ENCODE measurements at regions not wholly inside any gene's neighbourhood (a gene's known extent, or its start where the extent isn't known, plus 50 kb on each side); places are given as distances from the start of the nearest gene placed in this dataset.
"Not testable (repeated sequence)": the region's sequence is repeated elsewhere in the genome, so short reads cannot be mapped to it uniquely, and the experiment has no call there.

DNA sequence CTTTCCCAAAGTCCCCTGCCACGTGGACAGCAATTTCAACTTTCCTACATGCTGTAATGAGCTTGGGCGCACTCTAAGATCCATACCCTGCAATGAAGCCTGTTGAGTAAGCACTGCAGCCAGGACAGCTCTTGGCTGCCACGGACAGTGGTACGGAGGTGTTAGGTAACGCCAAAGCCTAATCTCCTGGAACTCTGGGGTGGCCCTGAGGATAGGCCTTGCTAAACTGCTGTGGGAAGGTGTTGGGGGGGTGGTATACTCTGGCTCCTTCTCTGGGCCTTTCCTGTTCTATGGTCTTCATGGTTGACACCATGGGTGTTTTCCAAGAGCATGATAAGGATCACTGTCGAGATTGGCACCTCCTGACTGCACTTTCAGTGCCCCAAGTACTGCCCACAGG, 66.4 kb upstream of the PITX1 start:
- no peaks in the 10 kb centered on the region for H3K27me3 ChIP-seq (ENCODE audit: control insufficient read depth in 1 of 2, insufficient read depth in 2 of 2, low read length in 2 of 2)
- H3K27ac ChIP-seq (ENCODE audit: low read depth in 2 of 2, low read length in 1 of 2): peak overlapping the region; percentile 21 to 33
- H3K4me3 ChIP-seq (ENCODE audit: low read depth in 1 of 2, low read length in 2 of 2): no peak overlapping the region
- peaks cover 8 to 11% of the 10 kb centered on the region in 2 donors for H3K4me1 ChIP-seq (ENCODE audit: control insufficient read depth in 2 of 2, insufficient read depth in 2 of 2, low read length in 1 of 2)
- 71 to 84% methylated on average over 6 of the region's 6 CpGs for WGBS, 2 donors
- no peaks in the 10 kb centered on the region for H3K9me3 ChIP-seq (ENCODE audit: control insufficient read depth in 2 of 2, insufficient read depth in 1 of 2, low read depth in 1 of 2, low read length in 1 of 2)
- H3K36me3 ChIP-seq (ENCODE audit: control insufficient read depth in 2 of 2, insufficient read depth in 2 of 2, low read length in 1 of 2): peaks cover 0 to under 1% of the 10 kb centered on the region in 2 donors

DNA sequence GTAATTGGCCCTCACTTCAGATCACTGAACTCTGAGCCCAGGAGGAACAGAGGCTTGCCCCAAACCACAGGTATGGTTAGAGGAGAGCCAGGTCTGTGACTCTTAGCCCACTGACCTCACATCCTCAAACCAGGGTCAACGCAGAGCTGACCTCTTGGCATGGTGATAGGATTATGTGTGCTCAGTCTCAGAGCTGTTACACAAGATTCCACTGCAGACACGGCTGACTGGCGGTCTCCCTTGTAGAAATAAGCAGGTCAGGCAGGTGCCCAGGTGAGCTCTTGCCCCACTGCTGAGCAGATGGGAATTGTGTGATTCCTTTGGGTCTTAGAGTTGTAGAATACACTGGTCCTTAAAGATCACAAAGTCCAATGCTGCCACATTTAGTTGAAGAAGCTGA, 66.0 kb upstream of the PITX1 start:
- Histone ChIP-seq H3K36me3 (ENCODE audit: control insufficient read depth in 2 of 2, insufficient read depth in 2 of 2, low read length in 1 of 2) (no peaks in the 10 kb centered on the region), H3K27ac (ENCODE audit: low read depth in 2 of 2, low read length in 1 of 2) (peak overlapping the region; percentile 21 to 33), H3K27me3 (ENCODE audit: control insufficient read depth in 1 of 2, insufficient read depth in 2 of 2, low read length in 2 of 2) (no peaks in the 10 kb centered on the region), H3K9me3 (ENCODE audit: control insufficient read depth in 2 of 2, insufficient read depth in 1 of 2, low read depth in 1 of 2, low read length in 1 of 2) (no peaks in the 10 kb centered on the region), H3K4me3 (ENCODE audit: low read depth in 1 of 2, low read length in 2 of 2) (no peak overlapping the region), H3K4me1 (ENCODE audit: control insufficient read depth in 2 of 2, insufficient read depth in 2 of 2, low read length in 1 of 2) (peaks cover 8 to 14% of the 10 kb centered on the region in 2 donors)
- WGBS, 2 donors: 67 to 76% methylated on average over 3 of the region's 3 CpGs

DNA sequence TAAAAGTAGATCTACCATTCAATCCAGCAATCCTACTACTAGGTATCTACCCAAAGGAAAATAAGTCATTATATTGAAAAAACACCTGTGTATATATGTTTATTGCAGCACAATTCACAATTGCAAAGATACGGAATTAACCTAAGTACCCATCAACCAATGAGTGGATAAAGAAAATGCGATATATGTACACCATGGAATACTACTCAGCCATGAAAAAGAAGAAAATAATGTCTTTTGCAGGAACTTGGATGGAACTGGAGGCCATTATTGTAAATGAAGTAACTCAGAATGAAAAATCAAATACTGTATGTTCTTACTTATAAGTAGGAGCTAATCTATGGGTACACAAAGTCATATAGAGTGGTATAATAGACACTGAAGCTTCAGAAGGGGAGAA, 63.4 kb upstream of the PITX1 start:
- no peaks in the 10 kb centered on the region for H3K27me3 ChIP-seq (ENCODE audit: control insufficient read depth in 1 of 2, insufficient read depth in 2 of 2, low read length in 2 of 2)
- WGBS, 2 donors: 96 to 98% methylated on average over 2 of the region's 2 CpGs
- H3K36me3 ChIP-seq (ENCODE audit: control insufficient read depth in 2 of 2, insufficient read depth in 2 of 2, low read length in 1 of 2): no peaks in the 10 kb centered on the region
- peaks cover 8 to 22% of the 10 kb centered on the region in 2 donors for H3K4me1 ChIP-seq (ENCODE audit: control insufficient read depth in 2 of 2, insufficient read depth in 2 of 2, low read length in 1 of 2)
- H3K27ac ChIP-seq (ENCODE audit: low read depth in 2 of 2, low read length in 1 of 2): no peak overlapping the region
- H3K4me3 ChIP-seq (ENCODE audit: low read depth in 1 of 2, low read length in 2 of 2): no peak overlapping the region
- no peaks in the 10 kb centered on the region for H3K9me3 ChIP-seq (ENCODE audit: control insufficient read depth in 2 of 2, insufficient read depth in 1 of 2, low read depth in 1 of 2, low read length in 1 of 2)

DNA sequence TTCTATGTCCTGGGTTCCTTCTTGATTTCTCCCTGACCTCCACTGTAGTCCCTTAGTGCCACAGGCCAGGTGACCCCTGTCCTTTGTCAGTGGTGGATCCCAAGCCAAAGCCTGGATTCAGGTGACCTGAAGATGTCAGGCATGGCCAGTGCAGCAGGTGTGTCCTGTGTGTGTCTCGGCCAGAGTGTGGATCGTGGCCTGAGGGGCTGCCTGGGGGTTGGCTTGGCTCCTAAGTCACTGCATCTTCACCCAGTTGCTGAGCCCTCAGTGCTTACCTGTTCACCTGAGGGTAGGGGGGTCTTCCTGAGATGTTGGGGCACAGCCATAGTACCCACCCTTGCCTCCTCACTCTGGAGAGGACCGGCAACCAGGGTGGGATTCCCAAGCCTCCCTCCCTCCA, 61.8 kb upstream of the PITX1 start:
- no peaks in the 10 kb centered on the region for H3K9me3 ChIP-seq (ENCODE audit: control insufficient read depth in 2 of 2, insufficient read depth in 1 of 2, low read depth in 1 of 2, low read length in 1 of 2)
- H3K36me3 ChIP-seq (ENCODE audit: control insufficient read depth in 2 of 2, insufficient read depth in 2 of 2, low read length in 1 of 2): no peaks in the 10 kb centered on the region
- H3K4me3 ChIP-seq (ENCODE audit: low read depth in 1 of 2, low read length in 2 of 2): no peak overlapping the region
- H3K27ac ChIP-seq (ENCODE audit: low read depth in 2 of 2, low read length in 1 of 2): peak overlapping the region; percentile 47 to 81
- H3K4me1 ChIP-seq (ENCODE audit: control insufficient read depth in 2 of 2, insufficient read depth in 2 of 2, low read length in 1 of 2): peaks cover 8 to 22% of the 10 kb centered on the region in 2 donors
- 78 to 87% methylated on average over 3 of the region's 3 CpGs for WGBS, 2 donors
- no peaks in the 10 kb centered on the region for H3K27me3 ChIP-seq (ENCODE audit: control insufficient read depth in 1 of 2, insufficient read depth in 2 of 2, low read length in 2 of 2)

DNA sequence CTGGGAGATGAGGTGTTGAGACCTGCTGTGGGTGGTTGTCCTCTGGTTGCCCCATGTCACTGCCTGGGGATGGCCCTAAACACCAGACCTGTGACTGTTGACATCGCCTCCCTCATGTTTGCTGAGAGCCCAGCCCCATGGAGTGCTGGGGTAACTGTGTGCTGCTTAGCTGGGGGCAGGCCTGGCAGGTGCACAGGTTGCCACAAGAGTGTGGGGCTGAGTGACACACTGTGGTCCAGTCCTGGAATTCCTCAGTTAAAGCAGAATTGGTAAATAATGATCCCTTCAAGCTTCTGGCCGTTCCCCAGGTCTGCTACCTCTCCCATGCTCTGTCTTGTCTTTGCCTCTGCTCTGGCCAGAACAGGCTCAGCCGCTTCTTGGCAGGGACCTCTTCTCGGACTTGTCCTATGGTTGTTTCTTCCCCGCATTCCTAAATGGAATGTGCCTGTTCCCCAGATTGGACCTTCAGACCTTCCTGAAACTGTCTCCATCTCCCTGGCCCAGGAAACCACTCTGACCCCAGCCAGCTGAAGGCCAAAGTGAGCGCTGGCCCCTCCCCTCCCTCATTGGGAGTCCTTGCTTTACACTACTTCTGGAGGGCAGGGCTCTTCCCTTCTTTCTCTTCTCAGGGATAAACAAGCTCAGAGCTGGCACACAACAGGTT, 61.2 kb upstream of the PITX1 start:
- Histone ChIP-seq H3K4me1 (ENCODE audit: control insufficient read depth in 2 of 2, insufficient read depth in 2 of 2, low read length in 1 of 2) (peaks cover 8 to 19% of the 10 kb centered on the region in 2 donors), H3K4me3 (ENCODE audit: low read depth in 1 of 2, low read length in 2 of 2) (no peak overlapping the region), H3K27me3 (ENCODE audit: control insufficient read depth in 1 of 2, insufficient read depth in 2 of 2, low read length in 2 of 2) (no peaks in the 10 kb centered on the region), H3K9me3 (ENCODE audit: control insufficient read depth in 2 of 2, insufficient read depth in 1 of 2, low read depth in 1 of 2, low read length in 1 of 2) (no peaks in the 10 kb centered on the region), H3K36me3 (ENCODE audit: control insufficient read depth in 2 of 2, insufficient read depth in 2 of 2, low read length in 1 of 2) (no peaks in the 10 kb centered on the region), H3K27ac (ENCODE audit: low read depth in 2 of 2, low read length in 1 of 2) (peak overlapping the region; percentile 47 to 81)
- 45 to 56% methylated on average over 6 of the region's 6 CpGs for WGBS, 2 donors

DNA sequence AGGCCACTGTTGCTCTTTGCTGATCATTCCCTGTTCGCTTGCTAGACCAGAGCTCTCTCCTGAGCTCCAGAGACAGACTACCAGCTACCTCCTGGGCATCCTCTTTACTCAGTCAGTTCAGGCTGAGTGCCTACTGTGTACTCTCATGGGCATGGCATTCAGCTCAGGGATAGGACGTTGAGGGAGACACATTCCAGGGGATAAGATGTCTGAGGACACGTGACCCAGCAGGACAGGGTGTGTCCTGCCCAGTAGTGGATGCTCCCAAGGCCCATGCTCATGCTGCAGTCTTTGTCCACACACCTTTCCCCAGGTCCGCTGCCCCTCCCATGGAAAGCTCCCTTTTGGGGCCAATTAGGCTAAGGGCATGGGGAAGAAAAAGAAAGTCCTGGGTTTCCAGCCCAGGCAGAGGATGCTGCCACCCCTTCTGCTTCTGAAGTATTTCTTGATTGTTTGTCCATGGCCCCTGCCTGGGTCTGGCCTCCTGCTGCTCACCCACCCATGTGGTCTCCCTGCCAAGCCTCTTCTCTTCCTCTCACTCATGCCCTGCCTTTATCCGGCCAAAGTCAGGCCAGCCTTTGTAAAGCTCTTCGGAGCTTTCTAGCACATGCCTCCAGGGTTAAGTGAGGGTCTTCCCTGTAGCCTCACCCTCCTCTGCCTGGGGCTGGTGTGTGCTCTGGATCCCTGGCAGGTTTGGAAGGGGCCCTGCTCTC, 60.5 kb upstream of the PITX1 start:
- H3K4me3 ChIP-seq (ENCODE audit: low read depth in 1 of 2, low read length in 2 of 2): no peak overlapping the region
- 65 to 82% methylated on average over 6 of the region's 6 CpGs for WGBS, 2 donors
- H3K27ac ChIP-seq (ENCODE audit: low read depth in 2 of 2, low read length in 1 of 2): peak overlapping the region; percentile 47 to 81
- H3K27me3 ChIP-seq (ENCODE audit: control insufficient read depth in 1 of 2, insufficient read depth in 2 of 2, low read length in 2 of 2): no peaks in the 10 kb centered on the region
- H3K9me3 ChIP-seq (ENCODE audit: control insufficient read depth in 2 of 2, insufficient read depth in 1 of 2, low read depth in 1 of 2, low read length in 1 of 2): no peaks in the 10 kb centered on the region
- peaks cover 8 to 19% of the 10 kb centered on the region in 2 donors for H3K4me1 ChIP-seq (ENCODE audit: control insufficient read depth in 2 of 2, insufficient read depth in 2 of 2, low read length in 1 of 2)
- H3K36me3 ChIP-seq (ENCODE audit: control insufficient read depth in 2 of 2, insufficient read depth in 2 of 2, low read length in 1 of 2): no peaks in the 10 kb centered on the region

DNA sequence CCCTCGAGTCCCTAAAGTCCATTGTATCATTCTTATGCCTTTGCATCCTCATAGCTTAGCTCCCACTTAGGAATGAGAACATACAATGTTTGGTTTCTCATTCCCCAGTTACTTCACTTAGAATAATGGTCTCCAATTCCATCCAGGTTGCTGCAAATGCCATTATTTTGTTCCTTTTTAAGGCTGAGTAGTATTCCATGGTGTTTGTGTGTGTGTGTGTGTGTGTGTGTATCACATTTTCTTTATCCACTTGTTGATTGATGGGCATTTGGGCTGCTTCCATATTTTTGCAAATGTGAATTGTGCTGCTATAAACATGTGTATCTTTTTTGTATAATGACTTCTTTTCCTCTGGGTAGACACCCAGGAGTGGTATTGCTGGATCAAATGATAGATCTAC, 59.5 kb upstream of the PITX1 start:
- H3K27ac ChIP-seq (ENCODE audit: low read depth in 2 of 2, low read length in 1 of 2); H3K9me3 ChIP-seq (ENCODE audit: control insufficient read depth in 2 of 2, insufficient read depth in 1 of 2, low read depth in 1 of 2, low read length in 1 of 2); H3K4me3 ChIP-seq (ENCODE audit: low read depth in 1 of 2, low read length in 2 of 2); H3K36me3 ChIP-seq (ENCODE audit: control insufficient read depth in 2 of 2, insufficient read depth in 2 of 2, low read length in 1 of 2); H3K27me3 ChIP-seq (ENCODE audit: control insufficient read depth in 1 of 2, insufficient read depth in 2 of 2, low read length in 2 of 2): not testable (repeated sequence)
- WGBS, 2 donors: 84 to 87% methylated on average over 1 of the region's 1 CpG
- peaks cover 8 to 19% of the 10 kb centered on the region in 2 donors for H3K4me1 ChIP-seq (ENCODE audit: control insufficient read depth in 2 of 2, insufficient read depth in 2 of 2, low read length in 1 of 2)

DNA sequence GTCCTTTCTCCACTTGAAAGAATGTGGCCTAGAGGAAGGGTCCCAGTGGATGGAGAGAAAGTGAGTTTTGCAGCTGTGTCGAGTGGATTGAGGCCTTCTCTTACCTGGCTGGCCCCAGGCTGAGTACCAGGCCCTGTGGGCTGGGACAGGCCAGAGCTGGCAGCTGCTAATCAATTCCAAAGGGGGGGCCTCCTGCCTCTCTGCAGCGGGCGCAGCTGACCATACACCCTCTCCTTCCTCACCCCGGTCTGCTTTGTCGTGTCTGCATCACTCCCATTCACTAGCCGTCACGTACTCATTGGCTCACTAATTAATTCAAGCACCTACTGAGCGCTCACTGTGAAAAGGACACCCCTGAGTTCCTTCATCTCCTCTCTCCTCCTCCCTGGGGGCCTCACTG, 58.4 kb upstream of the PITX1 start:
- 59 to 81% methylated on average over 8 of the region's 8 CpGs for WGBS, 2 donors
- H3K27me3 ChIP-seq (ENCODE audit: control insufficient read depth in 1 of 2, insufficient read depth in 2 of 2, low read length in 2 of 2): no peaks in the 10 kb centered on the region
- peaks cover 8 to 19% of the 10 kb centered on the region in 2 donors for H3K4me1 ChIP-seq (ENCODE audit: control insufficient read depth in 2 of 2, insufficient read depth in 2 of 2, low read length in 1 of 2)
- H3K36me3 ChIP-seq (ENCODE audit: control insufficient read depth in 2 of 2, insufficient read depth in 2 of 2, low read length in 1 of 2): no peaks in the 10 kb centered on the region
- H3K27ac ChIP-seq (ENCODE audit: low read depth in 2 of 2, low read length in 1 of 2): peak overlapping the region in 1 of 2 donors; percentile 42
- no peak overlapping the region for H3K4me3 ChIP-seq (ENCODE audit: low read depth in 1 of 2, low read length in 2 of 2)
- H3K9me3 ChIP-seq (ENCODE audit: control insufficient read depth in 2 of 2, insufficient read depth in 1 of 2, low read depth in 1 of 2, low read length in 1 of 2): no peaks in the 10 kb centered on the region

DNA sequence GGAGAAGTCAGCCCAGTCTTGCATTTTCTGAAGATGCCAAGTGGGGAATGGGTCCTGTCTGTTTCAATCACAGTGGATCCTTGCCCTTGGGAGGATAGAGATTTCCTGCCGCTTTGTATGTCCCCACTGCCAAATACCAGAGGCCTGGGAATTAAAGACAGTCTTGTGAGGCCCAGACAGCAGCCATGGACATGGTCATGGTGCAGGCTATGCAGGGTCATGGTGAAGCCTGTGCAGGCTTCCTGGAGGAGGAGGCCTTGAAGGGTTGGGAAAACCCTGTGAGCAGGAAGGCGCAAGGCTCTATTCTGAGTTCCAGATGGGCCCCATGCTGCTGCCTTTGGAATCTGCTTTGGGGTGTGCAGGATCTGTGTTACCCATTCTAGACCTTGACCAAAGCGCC, 57.3 kb upstream of the PITX1 start:
- H3K4me1 ChIP-seq (ENCODE audit: control insufficient read depth in 2 of 2, insufficient read depth in 2 of 2, low read length in 1 of 2): peaks cover 7 to 21% of the 10 kb centered on the region in 2 donors
- no peak overlapping the region for H3K4me3 ChIP-seq (ENCODE audit: low read depth in 1 of 2, low read length in 2 of 2)
- H3K27me3 ChIP-seq (ENCODE audit: control insufficient read depth in 1 of 2, insufficient read depth in 2 of 2, low read length in 2 of 2): no peaks in the 10 kb centered on the region
- WGBS, 2 donors: 95 to 96% methylated on average over 3 of the region's 3 CpGs
- H3K36me3 ChIP-seq (ENCODE audit: control insufficient read depth in 2 of 2, insufficient read depth in 2 of 2, low read length in 1 of 2): no peaks in the 10 kb centered on the region
- no peak overlapping the region for H3K27ac ChIP-seq (ENCODE audit: low read depth in 2 of 2, low read length in 1 of 2)
- H3K9me3 ChIP-seq (ENCODE audit: control insufficient read depth in 2 of 2, insufficient read depth in 1 of 2, low read depth in 1 of 2, low read length in 1 of 2): no peaks in the 10 kb centered on the region

DNA sequence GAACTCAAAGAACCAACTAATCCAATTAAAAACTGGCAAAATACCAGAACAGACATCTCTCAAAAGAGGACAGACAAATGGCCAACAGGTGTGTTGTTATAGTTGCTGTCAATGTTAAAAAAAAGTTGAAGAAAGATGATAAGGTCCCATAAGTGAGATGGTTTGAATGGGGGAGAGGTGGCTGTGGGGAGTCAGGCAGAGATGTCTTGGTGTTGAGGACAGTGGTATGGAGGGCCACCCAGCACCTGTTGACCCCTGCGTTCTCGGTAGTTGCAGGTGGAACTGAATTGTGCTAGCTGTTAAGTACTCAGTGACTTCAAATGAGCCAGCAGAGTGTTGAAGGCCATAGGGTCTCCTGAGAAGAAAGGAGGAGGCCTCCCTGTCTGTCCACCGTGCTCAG, 55.9 kb upstream of the PITX1 start:
- Histone ChIP-seq H3K4me1 (ENCODE audit: control insufficient read depth in 2 of 2, insufficient read depth in 2 of 2, low read length in 1 of 2) (peaks cover 0 to 18% of the 10 kb centered on the region in 2 donors), H3K9me3 (ENCODE audit: control insufficient read depth in 2 of 2, insufficient read depth in 1 of 2, low read depth in 1 of 2, low read length in 1 of 2) (no peaks in the 10 kb centered on the region), H3K27me3 (ENCODE audit: control insufficient read depth in 1 of 2, insufficient read depth in 2 of 2, low read length in 2 of 2) (no peaks in the 10 kb centered on the region), H3K36me3 (ENCODE audit: control insufficient read depth in 2 of 2, insufficient read depth in 2 of 2, low read length in 1 of 2) (no peaks in the 10 kb centered on the region), H3K27ac (ENCODE audit: low read depth in 2 of 2, low read length in 1 of 2) (no peak overlapping the region), H3K4me3 (ENCODE audit: low read depth in 1 of 2, low read length in 2 of 2) (no peak overlapping the region)
- 81 to 96% methylated on average over 3 of the region's 3 CpGs for WGBS, 2 donors

Measured in esophagus (tissue), 2 donors.